Immature natural killer cell (primary cell): ENCODE measurements at regions not wholly inside any gene's neighbourhood (a gene's known extent, or its start where the extent isn't known, plus 50 kb on each side); places are given as distances from the start of the nearest gene placed in this dataset.

Experiments
- DNase-seq, 3 donors: peaks; one replicate each; pipeline ENCODE4 v3.0.0; 2022; ENCODE audit warnings: mixed read lengths in 1 of 3
- H3K27ac Mint-ChIP-seq, 6 donors: one replicate each; pipeline ENCODE4 v1.8.0; 2020; ENCODE audit warnings: mixed read lengths in 6 of 6, mild to moderate bottlenecking in 5 of 6, inconsistent platforms in 4 of 6, moderate library complexity in 3 of 6
- H3K27me3 Mint-ChIP-seq, 3 donors: one replicate each; pipeline ENCODE4 v1.8.0; 2020 to 2021; ENCODE audit warnings: low read depth in 3 of 3, mild to moderate bottlenecking in 3 of 3, mixed read lengths in 3 of 3, moderate library complexity in 3 of 3, inconsistent platforms in 1 of 3
- H3K36me3 Mint-ChIP-seq, 3 donors: one replicate each; pipeline ENCODE4 v1.8.0; 2020; ENCODE audit warnings: mixed read lengths in 3 of 3, inconsistent platforms in 2 of 3, mild to moderate bottlenecking in 2 of 3
- H3K4me1 Mint-ChIP-seq, 2 donors: one replicate each; pipeline ENCODE4 v1.8.0; 2020; ENCODE audit warnings: inconsistent platforms in 2 of 2, mild to moderate bottlenecking in 2 of 2, mixed read lengths in 2 of 2, moderate library complexity in 1 of 2
- H3K4me3 Mint-ChIP-seq, 5 donors: one replicate each; pipeline ENCODE4 v1.8.0; 2020; ENCODE audit warnings: mild to moderate bottlenecking in 5 of 5, mixed read lengths in 5 of 5, inconsistent platforms in 3 of 5, moderate library complexity in 3 of 5
- H3K9me3 Mint-ChIP-seq, 6 donors: one replicate each; pipeline ENCODE4 v1.8.0; 2020; ENCODE audit warnings: mild to moderate bottlenecking in 6 of 6, mixed read lengths in 6 of 6, inconsistent platforms in 4 of 6, moderate library complexity in 3 of 6

DNA sequence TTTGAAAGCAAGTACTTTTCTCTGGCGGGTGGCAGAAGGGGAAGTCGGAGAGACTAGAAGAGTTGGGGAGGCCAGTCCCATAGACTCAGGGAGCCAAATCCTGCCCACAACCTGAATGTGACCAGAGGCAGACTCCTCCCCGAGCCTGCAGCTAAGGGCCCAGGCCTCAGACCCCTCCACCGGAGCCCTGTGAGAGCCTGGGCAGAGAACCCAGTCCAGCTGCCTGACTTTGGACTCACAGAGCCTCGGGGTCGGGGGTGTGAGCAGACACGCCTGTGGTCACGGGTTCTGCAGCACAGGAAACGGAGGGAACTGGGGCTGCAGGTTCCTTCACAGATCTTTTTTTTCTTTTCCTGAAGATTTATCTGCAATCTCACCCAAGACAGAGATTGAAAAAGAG, 312.3 kb downstream of the CTTN start:
- DNase-seq = no peak
- Mint-ChIP-seq H3K9me3 (no peaks in the 10 kb centered on the region), H3K4me1 (peaks cover 1 to 6% of the 10 kb centered on the region in 2 donors), H3K4me3 (no peak overlapping the region), H3K27ac (no peak overlapping the region), H3K27me3 (peaks cover 3 to 8% (median 6%) of the 10 kb centered on the region in 3 donors), H3K36me3 (no peaks in the 10 kb centered on the region)

DNA sequence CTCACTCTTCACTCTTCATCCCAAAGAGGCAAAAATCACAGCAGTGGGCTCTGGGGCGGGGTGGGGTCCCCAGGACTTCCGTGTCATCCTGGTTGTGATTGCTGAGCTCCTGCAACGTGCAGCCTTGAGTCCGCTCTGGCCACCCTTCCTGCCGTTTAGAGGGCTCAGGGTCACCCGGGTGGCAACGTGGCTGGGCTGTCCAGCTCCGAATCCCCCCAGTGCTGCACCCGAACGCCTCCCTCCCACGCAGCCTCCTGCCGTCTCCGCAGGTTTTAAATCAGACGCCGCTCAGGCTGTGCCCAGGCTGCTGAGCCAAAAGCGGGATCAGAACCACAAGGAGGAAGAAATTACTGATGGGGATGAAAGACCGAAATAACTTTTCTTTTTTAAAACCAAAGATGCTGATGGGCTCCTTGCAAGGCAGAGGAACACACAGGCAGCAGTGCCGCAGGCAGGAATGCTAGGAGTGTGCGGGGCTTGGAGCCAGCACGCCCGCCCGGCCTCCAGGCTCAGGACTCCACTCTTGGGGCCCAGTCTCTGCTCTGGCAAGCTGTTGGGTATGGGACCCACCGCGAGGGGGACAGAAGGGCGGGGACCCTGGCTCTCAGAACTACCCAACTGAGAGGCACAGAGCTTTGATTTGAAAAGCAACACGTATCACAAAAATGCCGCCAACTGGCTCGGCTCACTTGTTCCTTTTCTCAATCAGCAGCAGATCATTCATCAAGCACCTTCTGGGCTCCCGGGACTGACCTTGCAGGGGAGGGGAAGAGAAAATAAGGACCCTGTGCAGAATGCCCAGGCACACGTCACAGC, 313.0 kb downstream of the CTTN start:
- no peak for DNase-seq
- Mint-ChIP-seq H3K27ac (no peak overlapping the region), H3K4me1 (peaks cover 1 to 6% of the 10 kb centered on the region in 2 donors), H3K9me3 (no peaks in the 10 kb centered on the region), H3K36me3 (no peaks in the 10 kb centered on the region), H3K27me3 (peaks cover 3 to 8% (median 6%) of the 10 kb centered on the region in 3 donors), H3K4me3 (no peak overlapping the region)

DNA sequence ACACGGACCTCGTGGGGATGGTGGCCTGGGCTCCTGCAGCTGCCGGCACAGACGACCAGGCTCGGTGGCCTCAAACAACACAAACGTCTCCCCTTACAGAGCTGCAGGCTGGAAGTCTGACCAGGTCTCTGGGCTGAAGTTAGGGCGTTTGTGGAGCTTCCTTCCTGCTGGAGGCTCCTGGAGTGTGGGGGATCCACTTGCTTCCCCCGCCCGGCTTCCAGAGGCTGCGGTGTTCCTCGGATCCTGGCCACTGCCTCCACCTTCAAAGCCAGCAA, 313.5 kb downstream of the CTTN start:
- Mint-ChIP-seq H3K36me3 (no peaks in the 10 kb centered on the region), H3K9me3 (no peaks in the 10 kb centered on the region), H3K4me3 (no peak overlapping the region), H3K27ac (no peak overlapping the region), H3K27me3 (peaks cover 3 to 8% (median 6%) of the 10 kb centered on the region in 3 donors), H3K4me1 (peaks cover 1 to 6% of the 10 kb centered on the region in 2 donors)
- no peak for DNase-seq

DNA sequence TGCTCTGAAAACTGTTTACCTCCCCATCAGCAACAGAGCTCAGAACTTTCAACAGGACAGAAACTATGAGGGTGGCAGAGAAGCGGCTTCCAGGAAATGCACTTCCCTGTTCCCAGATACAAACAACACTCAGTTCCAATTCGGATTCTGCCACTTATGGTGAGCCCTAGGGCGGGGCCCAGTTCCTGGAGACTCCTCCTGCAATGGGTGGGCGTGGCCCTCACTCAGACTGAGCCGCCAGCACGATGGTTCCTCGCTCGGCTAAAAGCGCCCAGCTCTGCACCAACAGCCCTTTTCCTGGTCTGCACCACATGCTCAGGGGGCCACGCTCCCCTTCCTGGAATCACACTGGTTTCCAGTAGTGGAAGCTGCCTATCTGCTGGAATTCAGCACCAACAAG, 314.1 kb downstream of the CTTN start:
- peaks cover 3 to 8% (median 4%) of the 10 kb centered on the region in 3 donors for H3K27me3 Mint-ChIP-seq
- H3K9me3 Mint-ChIP-seq = no peaks in the 10 kb centered on the region
- DNase-seq = no peak
- no peaks in the 10 kb centered on the region for H3K36me3 Mint-ChIP-seq
- H3K27ac Mint-ChIP-seq = no peak overlapping the region
- H3K4me1 Mint-ChIP-seq = peaks cover 1 to 6% of the 10 kb centered on the region in 2 donors
- H3K4me3 Mint-ChIP-seq = no peak overlapping the region

DNA sequence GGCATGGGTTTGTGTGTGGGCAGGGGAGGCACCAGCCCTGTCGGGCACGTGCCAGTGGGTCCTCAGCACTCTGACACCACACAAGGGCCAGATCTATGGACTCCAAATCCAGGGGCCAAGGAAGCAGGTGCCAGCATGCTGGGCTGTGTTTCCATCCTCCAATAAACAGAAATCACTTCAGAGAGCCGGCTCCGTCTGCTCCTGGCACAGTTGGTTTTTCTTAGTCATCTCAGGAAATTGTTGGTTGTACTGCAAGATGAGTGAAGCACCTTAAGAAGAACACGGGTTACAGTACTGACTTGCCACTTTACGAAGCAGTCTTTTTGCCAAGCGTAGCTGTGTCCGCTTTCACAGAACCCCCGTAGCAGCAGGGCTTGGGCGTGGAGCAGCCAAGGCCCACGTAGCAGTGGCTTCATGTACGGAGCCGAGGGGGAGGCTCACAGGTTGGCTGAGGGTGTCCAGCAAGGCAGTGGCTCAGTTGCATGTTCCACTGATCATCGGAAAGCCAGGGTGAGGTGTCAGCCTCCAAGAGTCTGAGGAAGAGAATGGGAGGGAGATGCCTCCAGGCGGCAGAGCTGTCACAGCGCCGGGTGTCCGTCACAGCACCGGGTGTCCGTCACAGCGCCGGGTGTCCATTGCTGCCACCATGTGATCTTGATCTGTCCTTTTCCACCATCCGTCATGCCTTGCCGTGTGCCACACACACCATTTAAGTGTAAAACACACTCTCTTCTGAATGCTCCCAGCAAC, 314.9 kb downstream of the CTTN start:
- no peak overlapping the region for H3K27ac Mint-ChIP-seq
- peaks cover 3 to 8% (median 4%) of the 10 kb centered on the region in 3 donors for H3K27me3 Mint-ChIP-seq
- H3K4me3 Mint-ChIP-seq = no peak overlapping the region
- no peaks in the 10 kb centered on the region for H3K36me3 Mint-ChIP-seq
- DNase-seq = no peak
- H3K4me1 Mint-ChIP-seq = peaks cover 1 to 6% of the 10 kb centered on the region in 2 donors
- H3K9me3 Mint-ChIP-seq = no peaks in the 10 kb centered on the region

DNA sequence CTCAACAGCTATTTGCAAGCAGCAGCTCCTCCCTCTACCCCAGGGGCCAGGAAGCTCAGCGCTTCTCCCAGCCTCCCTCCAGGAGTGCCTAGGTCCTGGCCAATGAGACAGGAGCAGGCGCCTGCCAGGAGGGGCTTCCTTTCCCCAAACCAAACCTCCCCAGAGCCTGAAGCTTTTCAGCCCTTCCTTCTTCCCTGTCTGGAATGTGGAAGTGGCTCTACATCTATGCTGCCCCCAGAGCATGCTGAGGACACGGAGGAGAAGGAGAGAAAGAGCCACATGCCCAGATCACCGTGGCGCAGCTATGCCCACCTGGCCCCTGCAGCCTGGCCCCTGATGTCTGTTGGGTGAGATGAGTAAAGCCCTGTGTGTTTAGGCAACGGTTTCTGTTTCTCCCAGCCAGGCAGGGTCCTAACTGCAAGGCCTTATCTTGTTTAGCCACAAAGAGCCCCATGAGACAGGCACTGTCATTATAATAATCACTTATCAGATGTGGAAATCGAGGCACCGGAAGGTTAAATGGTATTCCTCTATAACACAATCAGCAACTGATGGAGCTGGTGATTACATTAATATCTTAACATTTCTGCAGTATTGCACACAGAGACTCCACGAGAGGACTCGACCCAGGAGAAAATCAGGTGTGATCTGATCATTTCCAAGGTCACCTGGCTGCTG, 315.8 kb downstream of the CTTN start:
- Mint-ChIP-seq H3K4me3 (no peak overlapping the region), H3K36me3 (no peaks in the 10 kb centered on the region), H3K27me3 (peaks cover 3 to 8% (median 4%) of the 10 kb centered on the region in 3 donors), H3K27ac (no peak overlapping the region), H3K9me3 (no peaks in the 10 kb centered on the region), H3K4me1 (peaks cover 1 to 6% of the 10 kb centered on the region in 2 donors)
- no peak for DNase-seq

DNA sequence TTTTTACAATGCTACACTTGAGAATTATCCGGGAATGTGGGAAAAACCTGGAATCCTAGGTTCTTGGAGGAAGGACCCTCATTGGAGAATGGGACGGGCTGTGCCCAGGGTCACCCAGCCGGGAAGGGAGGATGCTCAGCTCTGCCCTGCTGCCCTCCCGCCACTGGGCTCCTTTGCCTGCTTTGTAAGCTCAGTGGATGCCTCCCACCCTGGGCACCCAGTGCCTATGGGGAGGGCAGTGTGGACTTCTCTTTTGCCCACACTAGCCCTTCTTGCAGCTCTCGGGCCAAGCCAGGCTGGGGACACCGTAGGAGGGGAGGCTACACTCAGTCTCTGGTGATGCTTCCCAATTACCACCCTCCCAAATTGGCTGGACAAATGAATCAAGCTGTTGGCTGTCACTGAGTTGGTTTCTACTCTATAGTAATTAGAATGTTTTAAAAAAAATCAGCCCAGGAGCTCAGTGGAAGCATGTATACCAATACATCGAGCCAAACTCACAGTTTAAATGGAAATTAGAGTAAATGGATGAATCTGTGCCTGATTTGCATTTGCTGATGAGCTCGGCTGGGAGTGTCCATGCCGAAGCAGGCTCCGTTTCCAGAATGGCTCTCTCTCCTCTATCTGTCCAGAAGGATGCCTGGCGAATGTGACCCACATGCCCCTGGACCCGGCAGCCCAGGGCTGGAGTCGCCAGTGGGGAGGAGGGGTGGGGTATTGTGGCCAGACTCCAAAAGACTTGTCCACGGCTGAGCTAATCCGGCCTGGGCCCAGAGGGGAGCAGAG, 317.0 kb downstream of the CTTN start:
- H3K4me1 Mint-ChIP-seq = peaks cover 0 to 3% of the 10 kb centered on the region in 2 donors
- no peaks in the 10 kb centered on the region for H3K36me3 Mint-ChIP-seq
- H3K27me3 Mint-ChIP-seq = peaks cover 2 to 4% (median 3%) of the 10 kb centered on the region in 3 donors
- H3K27ac Mint-ChIP-seq = no peak overlapping the region
- H3K9me3 Mint-ChIP-seq = no peaks in the 10 kb centered on the region
- no peak overlapping the region for H3K4me3 Mint-ChIP-seq
- DNase-seq = no peak

DNA sequence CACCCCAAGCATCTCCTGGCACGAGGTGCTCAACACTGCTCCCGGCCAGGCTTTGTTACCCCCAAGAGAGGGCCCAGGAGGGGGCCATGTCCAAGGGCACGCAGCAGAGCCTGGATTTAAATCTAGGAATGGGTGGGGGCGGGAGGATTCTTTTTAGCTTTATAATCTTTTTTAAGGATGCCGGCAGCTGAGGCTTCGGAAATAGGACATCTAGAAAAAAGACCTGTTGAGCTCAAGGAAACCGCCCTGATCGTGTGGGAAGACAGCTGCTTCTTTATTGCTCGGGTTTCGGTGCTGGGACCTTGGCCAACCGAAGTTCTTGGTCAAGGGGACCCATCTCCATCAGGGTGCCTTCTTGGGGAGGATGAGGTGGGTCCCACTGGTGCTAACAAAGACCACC, 317.9 kb downstream of the CTTN start:
- Mint-ChIP-seq H3K27me3 (peaks cover 2 to 7% (median 3%) of the 10 kb centered on the region in 3 donors), H3K4me3 (no peak overlapping the region), H3K9me3 (no peaks in the 10 kb centered on the region), H3K27ac (no peak overlapping the region), H3K36me3 (no peaks in the 10 kb centered on the region), H3K4me1 (no peaks in the 10 kb centered on the region)
- no peak for DNase-seq

DNA sequence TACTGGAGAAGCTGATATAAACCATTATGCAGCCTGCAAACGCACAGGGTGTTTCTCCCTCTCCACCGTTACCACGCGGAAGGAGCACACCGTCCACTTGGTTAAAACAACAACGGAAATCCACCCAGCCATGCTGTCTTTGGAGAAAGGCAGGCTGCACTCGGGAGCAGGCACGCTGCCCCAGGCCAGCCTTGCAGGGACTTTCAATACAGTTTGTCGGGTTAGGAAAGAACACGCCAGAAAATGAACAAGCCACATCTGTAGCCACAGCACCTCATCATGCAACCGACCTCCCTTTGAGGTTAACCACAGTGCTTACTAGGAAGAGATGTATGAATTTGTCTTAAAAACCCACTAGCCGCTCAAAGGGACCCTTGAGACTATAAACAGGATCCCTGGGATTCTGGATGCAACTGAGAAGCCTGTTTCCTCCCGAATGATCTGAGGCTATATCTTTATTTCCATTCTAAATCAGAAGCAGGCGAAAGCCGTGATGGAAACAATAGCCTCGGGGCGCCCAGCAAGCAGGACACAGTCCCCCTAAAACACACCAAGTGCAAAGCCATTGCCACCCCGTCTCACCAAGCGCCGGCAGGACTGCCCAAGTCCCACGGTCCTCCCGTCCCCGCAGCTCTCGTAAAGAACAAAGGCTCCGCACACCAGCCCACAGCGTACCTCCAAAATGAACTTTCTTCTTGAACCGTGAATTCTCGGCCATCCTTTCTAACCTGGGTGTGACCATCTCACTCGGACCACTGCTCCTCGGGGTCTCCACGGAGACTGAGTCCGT, 318.9 kb downstream of the CTTN start:
- Mint-ChIP-seq H3K27ac (no peak overlapping the region), H3K9me3 (no peaks in the 10 kb centered on the region), H3K36me3 (no peaks in the 10 kb centered on the region), H3K27me3 (peaks cover 0 to 7% (median 3%) of the 10 kb centered on the region in 3 donors), H3K4me3 (no peak overlapping the region), H3K4me1 (no peaks in the 10 kb centered on the region)
- DNase-seq = no peak

DNA sequence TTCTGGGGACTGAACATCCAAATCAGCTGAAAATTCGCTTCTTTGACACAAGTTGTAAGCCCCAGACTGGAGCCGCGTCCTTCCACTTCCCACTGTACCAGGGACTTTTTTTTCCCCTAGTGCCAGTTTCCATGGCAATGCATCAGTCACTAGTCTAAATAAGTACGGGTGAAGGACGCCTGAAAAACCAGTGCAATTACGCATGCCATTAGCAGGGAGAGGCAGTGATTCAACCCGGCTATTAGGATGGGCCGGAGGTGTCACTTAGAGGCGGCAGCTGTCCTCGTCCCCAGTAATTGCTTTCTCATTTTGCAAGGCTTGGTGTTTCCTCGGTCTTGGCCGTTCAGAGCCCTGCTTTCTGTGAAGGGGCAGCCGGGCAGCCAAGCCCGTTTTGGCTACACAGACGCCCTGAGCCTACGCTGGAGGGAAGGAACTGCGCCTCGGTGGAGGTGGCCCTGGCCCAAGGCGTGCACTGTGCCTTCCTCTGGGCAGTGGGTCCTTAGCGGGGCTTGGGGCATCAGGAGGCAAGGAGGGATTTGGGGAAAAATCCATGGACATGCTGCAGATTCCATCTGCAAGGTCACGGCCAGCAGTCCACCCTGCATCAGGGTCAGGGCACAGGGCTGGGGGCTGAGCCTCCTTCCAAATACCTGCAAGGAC, 319.7 kb downstream of the CTTN start:
- H3K27ac Mint-ChIP-seq = no peak overlapping the region
- no peaks in the 10 kb centered on the region for H3K9me3 Mint-ChIP-seq
- H3K4me3 Mint-ChIP-seq = no peak overlapping the region
- H3K36me3 Mint-ChIP-seq = no peaks in the 10 kb centered on the region
- H3K27me3 Mint-ChIP-seq = peaks cover 0 to 7% (median 3%) of the 10 kb centered on the region in 3 donors
- H3K4me1 Mint-ChIP-seq = no peaks in the 10 kb centered on the region
- no peak for DNase-seq

DNA sequence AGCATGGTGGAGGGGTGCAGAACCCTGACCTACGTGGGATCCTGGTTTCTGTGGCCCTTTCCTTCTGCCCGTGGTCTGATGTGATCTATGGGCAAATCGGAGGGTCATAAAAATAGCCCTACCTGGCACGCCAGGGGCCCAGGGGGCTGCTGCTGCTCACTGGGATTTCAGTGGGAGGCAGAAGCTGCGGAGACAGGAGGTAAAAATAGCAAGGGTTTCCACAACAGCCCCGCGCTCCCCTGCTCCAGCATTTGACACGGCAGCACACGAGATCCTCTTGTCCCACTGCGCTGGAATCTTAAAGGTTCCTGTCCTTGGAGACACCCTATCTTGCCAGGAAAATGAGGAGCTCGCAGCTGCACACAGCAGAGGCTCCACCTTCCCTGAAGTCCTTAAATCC, 321.2 kb downstream of the CTTN start:
- Mint-ChIP-seq H3K4me1 (no peaks in the 10 kb centered on the region), H3K4me3 (no peak overlapping the region), H3K27ac (no peak overlapping the region), H3K36me3 (no peaks in the 10 kb centered on the region), H3K27me3 (peaks cover 0 to 8% (median 5%) of the 10 kb centered on the region in 3 donors), H3K9me3 (no peaks in the 10 kb centered on the region)
- no peak for DNase-seq

DNA sequence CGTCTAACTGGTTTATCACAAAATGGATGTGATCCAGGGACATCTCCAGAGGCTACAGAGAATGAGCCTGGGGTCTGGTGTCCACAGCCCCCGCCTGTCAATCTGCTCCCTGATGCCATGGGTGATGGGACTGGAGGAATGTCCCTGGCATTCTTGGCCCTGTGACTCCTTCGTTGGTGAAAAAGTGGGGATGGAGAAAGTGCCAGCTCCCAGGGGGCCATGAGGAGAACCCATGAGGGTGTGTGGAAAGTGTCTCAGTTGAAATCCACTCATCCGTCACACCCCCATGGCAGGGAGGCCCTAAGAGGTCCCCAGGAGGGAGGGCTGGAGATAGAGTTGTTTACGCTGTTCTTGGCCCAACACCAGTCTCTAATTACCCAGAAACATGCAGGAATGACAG, 322.0 kb downstream of the CTTN start:
- H3K4me1 Mint-ChIP-seq = no peaks in the 10 kb centered on the region
- peaks cover under 1 to 6% (median 3%) of the 10 kb centered on the region in 3 donors for H3K27me3 Mint-ChIP-seq
- no peak overlapping the region for H3K27ac Mint-ChIP-seq
- no peaks in the 10 kb centered on the region for H3K36me3 Mint-ChIP-seq
- no peak overlapping the region for H3K4me3 Mint-ChIP-seq
- no peaks in the 10 kb centered on the region for H3K9me3 Mint-ChIP-seq
- DNase-seq = no peak

DNA sequence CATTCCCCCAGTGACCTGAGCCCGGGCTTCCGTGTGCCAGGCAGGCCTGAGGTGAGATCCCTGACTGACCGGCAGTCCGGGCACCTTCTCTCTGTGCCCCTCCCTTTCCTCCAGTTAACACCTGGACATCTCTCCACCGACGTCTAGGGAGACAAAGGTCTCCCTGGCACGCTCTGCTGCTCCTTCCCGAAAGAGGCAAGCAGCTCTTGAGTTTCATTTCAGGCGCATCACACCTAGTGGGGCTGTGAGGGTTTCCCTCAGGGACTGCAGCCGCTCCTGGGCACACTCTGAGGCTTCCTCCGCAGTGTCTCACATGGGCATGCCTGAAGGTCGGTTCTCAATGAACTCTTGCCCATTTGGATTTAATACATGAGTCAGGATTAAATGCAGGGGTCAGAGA, 322.7 kb downstream of the CTTN start:
- Mint-ChIP-seq H3K27me3 (peaks cover 3 to 9% (median 6%) of the 10 kb centered on the region in 3 donors), H3K4me3 (no peak overlapping the region), H3K4me1 (no peaks in the 10 kb centered on the region), H3K27ac (no peak overlapping the region), H3K9me3 (no peaks in the 10 kb centered on the region), H3K36me3 (no peaks in the 10 kb centered on the region)
- no peak for DNase-seq
